Cardiac fibroblast (primary cell): ENCODE measurements at regions not wholly inside any gene's neighbourhood (a gene's known extent, or its start where the extent isn't known, plus 50 kb on each side); places are given as distances from the start of the nearest gene placed in this dataset.

Experiments
- DNase-seq, 2 donors: peaks; one replicate each; pipeline versions ENCODE4 v3.0.0 to v3.0.0-alpha.2; 2010; ENCODE audit warnings: low read depth in 2 of 2
- H3K4me3 ChIP-seq, 2 donors: replicated peaks in 1 of 2; 1 replicate in 1 of 2; 2 replicates in 1 of 2; pipeline ENCODE4 v1.5.1; 2011; ENCODE audit warnings: low read depth in 2 of 2, low read length in 2 of 2, mild to moderate bottlenecking in 2 of 2, moderate library complexity in 1 of 2
- TF ChIP-seq, protein P1 (sequence below): IDR thresholded peaks from one replicate; pipeline ENCODE4 v1.5.1; 2011; ENCODE audit warnings: low read depth, mild to moderate bottlenecking, low read length, inconsistent platforms

DNA sequence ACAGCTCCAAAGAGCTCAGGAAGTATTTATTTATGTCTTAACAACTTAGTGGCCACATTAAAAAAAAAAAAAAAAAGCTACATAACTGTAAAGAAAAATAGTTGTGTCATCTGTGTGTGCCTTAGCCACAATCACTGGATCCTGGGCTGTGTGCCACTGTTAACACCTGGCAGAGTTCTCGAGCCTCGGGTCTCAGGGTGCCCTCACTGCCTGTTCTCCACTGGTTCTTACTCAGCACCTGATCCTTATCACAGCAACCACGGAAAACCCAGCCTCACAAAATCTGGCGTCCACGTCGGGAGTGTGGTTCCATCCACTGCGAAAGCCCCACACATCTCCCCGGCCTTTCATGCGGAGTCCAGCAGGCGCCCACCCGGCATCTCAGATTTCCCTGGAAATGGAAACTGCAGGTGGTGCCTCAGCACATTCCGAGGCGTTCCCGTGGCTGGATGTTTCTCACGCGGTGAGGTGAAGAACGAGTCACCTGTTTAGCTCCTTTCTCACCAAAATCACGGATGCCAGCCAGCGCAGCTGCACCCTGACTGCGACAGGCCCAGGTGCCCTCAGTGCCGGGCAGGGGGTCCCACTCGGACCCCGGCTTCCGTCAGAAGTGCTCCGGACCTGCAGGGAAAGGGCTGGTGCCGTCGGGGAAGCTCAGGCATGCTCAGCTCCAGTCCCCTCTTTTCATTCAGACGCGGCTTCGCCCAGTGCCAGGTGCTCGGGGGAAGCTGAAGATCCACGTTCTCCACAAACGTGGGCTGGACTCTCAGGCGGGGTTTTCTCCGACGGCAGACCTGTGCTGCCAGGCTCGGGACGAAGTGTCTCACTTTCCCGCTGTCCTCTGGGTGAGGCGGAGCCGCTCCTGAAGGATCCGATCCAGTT lies 198.7 kb upstream of the SALL3 start:
- TF ChIP-seq, protein P1, sequence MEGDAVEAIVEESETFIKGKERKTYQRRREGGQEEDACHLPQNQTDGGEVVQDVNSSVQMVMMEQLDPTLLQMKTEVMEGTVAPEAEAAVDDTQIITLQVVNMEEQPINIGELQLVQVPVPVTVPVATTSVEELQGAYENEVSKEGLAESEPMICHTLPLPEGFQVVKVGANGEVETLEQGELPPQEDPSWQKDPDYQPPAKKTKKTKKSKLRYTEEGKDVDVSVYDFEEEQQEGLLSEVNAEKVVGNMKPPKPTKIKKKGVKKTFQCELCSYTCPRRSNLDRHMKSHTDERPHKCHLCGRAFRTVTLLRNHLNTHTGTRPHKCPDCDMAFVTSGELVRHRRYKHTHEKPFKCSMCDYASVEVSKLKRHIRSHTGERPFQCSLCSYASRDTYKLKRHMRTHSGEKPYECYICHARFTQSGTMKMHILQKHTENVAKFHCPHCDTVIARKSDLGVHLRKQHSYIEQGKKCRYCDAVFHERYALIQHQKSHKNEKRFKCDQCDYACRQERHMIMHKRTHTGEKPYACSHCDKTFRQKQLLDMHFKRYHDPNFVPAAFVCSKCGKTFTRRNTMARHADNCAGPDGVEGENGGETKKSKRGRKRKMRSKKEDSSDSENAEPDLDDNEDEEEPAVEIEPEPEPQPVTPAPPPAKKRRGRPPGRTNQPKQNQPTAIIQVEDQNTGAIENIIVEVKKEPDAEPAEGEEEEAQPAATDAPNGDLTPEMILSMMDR: no peak
- DNase-seq: no peak
- no peak overlapping the region for H3K4me3 ChIP-seq

DNA sequence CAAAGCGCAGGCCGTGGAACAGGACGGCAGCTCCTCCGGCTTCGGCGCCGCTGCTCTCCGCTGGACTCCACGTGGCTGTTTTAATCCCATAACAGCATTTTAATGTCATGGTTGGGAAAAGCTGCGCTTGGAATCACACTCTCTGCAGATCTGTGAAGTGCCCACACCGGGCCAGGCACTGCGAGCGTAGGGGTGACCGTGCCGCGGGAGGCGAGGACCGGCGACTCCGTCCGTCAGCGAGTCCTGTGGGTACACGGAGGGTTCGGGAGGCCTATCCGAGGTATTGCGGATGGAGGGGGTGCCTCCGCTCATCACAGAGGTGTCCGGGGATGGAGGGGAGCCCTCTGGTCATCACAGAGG lies 198.0 kb upstream of the SALL3 start:
- no peak overlapping the region for H3K4me3 ChIP-seq
- TF ChIP-seq, protein P1: no peak
- no peak for DNase-seq

DNA sequence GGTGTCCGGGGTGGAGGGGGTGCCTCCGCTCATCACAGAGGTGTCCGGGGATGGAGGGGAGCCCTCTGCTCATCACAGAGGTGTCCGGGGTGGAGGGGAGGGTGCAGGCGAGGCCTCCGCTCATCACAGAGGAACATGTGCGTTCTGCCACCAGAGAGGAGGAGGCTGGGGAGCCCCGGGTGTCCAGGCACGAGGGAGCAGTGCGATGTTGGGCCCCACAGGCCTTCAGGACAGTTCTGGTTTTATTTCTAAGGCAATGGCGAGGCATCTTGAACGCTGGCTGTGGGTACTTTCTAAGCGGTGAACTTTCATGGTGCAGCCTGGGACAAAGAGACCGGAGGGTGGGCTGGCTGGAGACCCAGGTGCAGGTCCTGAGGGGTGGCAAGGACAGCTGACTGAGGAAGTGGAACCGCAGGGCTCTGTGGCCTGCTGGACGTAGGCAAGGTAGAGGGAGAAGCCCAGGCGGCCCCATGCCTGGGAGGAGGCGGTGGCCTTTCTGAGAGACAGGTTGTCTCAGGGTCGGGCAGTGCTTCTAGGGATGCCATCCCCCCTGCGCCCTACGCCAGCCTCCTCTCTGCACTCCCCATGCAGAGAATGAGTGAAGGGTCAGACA lies 196.6 kb upstream of the SALL3 start:
- no peak for DNase-seq
- TF ChIP-seq, protein P1: no peak

DNA sequence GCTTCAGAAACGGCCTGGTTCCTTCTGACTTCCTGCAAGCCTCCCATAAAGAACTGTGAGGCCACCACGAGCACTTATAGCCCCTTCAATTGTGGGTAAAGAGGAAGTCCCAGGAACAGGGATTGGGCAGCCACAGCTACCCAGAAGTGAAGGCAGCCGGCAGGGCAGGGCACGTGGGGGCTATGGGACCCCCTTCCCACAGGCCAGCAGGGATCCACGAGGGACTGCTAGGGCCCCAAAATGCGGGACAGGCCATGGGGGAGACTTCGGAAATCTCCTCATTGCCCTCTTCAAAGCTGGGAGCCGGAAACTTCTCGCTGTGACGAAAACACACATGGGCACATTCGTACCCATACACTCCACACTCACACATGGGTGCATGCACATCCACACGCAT lies 196.1 kb upstream of the SALL3 start:
- TF ChIP-seq, protein P1: no peak
- H3K4me3 ChIP-seq: no peak overlapping the region
- no peak for DNase-seq

More for the DNA sequence above, 196.6 kb upstream of the SALL3 start:
- H3K4me3 ChIP-seq: no peak overlapping the region

DNA sequence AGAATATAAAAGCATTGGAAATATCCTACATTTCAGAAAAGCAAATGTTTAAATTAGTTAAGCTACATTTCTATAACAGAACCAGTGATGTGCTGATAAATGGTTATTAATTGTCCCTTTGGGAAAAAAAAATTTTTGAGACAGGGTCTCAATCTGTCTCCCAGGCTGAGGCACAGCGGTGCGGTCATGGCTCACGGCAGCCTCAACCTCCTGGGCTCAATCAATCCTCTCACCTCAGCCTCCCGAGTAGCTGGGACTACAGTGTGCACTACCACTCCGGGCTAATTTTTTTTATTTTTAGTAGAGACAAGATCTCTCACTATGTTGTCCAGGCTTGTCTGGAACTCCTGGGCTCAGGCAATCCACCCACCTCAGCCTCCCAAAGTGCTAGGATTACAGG lies 194.8 kb upstream of the SALL3 start:
- TF ChIP-seq, protein P1: no peak
- DNase-seq: no peak
- H3K4me3 ChIP-seq: no peak overlapping the region

DNA sequence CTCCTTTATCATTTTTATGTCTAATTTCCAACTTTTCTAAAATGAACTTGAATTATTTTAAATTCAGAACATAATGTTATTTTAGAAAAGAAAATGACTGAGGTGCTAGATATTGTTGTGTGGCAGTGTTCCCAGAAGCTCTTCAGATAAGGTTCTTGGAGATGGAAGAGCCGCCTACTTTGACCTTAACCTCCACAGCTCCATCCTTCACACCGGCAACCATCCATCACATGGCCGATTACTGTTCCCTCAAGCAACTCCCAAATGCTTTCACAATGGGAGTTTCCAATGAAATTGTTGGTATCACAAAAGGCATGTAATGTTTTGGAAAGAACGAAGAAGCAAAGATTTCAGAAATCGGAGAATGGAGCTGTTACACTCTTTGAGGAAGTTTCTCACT lies 193.9 kb upstream of the SALL3 start:
- no peak overlapping the region for H3K4me3 ChIP-seq
- DNase-seq: no peak
- TF ChIP-seq, protein P1: no peak
